Transverse colon (tissue), 4 donors: ENCODE measurements at regions not wholly inside any gene's neighbourhood (a gene's known extent, or its start where the extent isn't known, plus 50 kb on each side); places are given as distances from the start of the nearest gene placed in this dataset.

Experiments used
- DNase-seq: peaks from one replicate; pipeline ENCODE4 v3.0.0-alpha.2; 2019
- H3K27ac ChIP-seq, 4 donors: fragments of 200-600 bp; sonication (generic); 2 replicates each; pipeline ENCODE4 v1.5.1; 2016 to 2018; ENCODE audit warnings: inconsistent platforms in 4 of 4
- H3K27me3 ChIP-seq: fragments of 200-600 bp; sonication (generic); 2 replicates; pipeline ENCODE4 v1.5.1; 2017; ENCODE audit warnings: inconsistent platforms
- H3K36me3 ChIP-seq, 4 donors: fragments of 200-600 bp; sonication (generic); 2 replicates each; pipeline ENCODE4 v1.5.1; 2017 to 2019; ENCODE audit warnings: inconsistent platforms in 4 of 4
- H3K4me1 ChIP-seq, 4 donors: fragments of 200-600 bp; sonication (generic); 2 replicates each; pipeline ENCODE4 v1.5.1; 2017 to 2020; ENCODE audit warnings: inconsistent platforms in 4 of 4
- H3K4me3 ChIP-seq, 4 donors: fragments of 200-600 bp; sonication (generic); 1 replicate in 1 of 4; 2 replicates in 3 of 4; pipeline versions ENCODE4 v1.5.1 to v1.6.1; 2017 to 2019; ENCODE audit warnings: inconsistent platforms in 4 of 4
- H3K9me3 ChIP-seq, 2 donors: fragments of 200-600 bp; sonication (generic); 2 replicates each; pipeline ENCODE4 v1.5.1; 2017 to 2019; ENCODE audit warnings: inconsistent platforms in 2 of 2
- CTCF ChIP-seq, 5 experiments: fragments of 200-600 bp in 3 of 5; fragments of 450-650 bp in 2 of 5; sonication (generic) in 3 of 5; IDR thresholded peaks; 1 replicate in 2 of 5; 2 replicates in 3 of 5; pipeline ENCODE4 v1.5.1; 2016 to 2017; ENCODE audit warnings: antibody characterized with exemption in 5 of 5, inconsistent platforms in 3 of 5, mild to moderate bottlenecking in 2 of 5, moderate library complexity in 1 of 5
- EP300 ChIP-seq: sonication (generic); formaldehyde crosslinking; IDR thresholded peaks from one replicate; pipeline ENCODE4 v1.6.1; 2017; ENCODE audit warnings: antibody characterized with exemption, low read depth
- POLR2A ChIP-seq: fragments of 450-650 bp; IDR thresholded peaks from one replicate; pipeline ENCODE4 v1.6.1; 2016; ENCODE audit warnings: antibody characterized with exemption, mild to moderate bottlenecking, moderate library complexity
- POLR2AphosphoS5 ChIP-seq, 3 donors: sonication (generic); formaldehyde crosslinking; IDR thresholded peaks; one replicate each; pipeline ENCODE4 v1.6.1; 2016; ENCODE audit warnings: antibody characterized with exemption in 3 of 3
- WGBS, 2 donors: methylation state at CpG; one replicate each; pipeline ENCODE4 v1.1.5; 2018; ENCODE audit warnings: low coverage in 1 of 2; 5-methylcytosine and 5-hydroxymethylcytosine counted together
- in situ Hi-C, 4 donors: fragments of 200-750 bp; cut with MboI; loops; one replicate each; pipeline versions ENCODE4 v1.15.0 to v1.15.1; 2017; ENCODE audit warnings: low sequenced_read_pairs in 3 of 4, low pct_ligation_motif_present in 1 of 4, low pct_unique_long_range_greater_than_20kb in 1 of 4
- intact Hi-C: fragments of 100-400 bp; cut with DNase I; formaldehyde crosslinking; loops from one replicate; pipeline ENCODE4 v1.15.1; 2023; ENCODE audit warnings: low total_unique reads

- intact Hi-C loops, result no loop called here
- Histone ChIP-seq H3K4me1 (peaks cover 0 to 25% (median 5%) of the 10 kb centered on the region in 4 donors), H3K9me3 (no peaks in the 10 kb centered on the region), H3K27ac (no peak overlapping the region), H3K4me3 (no peak overlapping the region), H3K27me3 (no peaks in the 10 kb centered on the region), H3K36me3 (no peaks in the 10 kb centered on the region)
- TF ChIP-seq POLR2AphosphoS5 (IDR thresholded peaks at IDR 0.05) (no peak), EP300 (no peak), CTCF (IDR thresholded peaks at IDR 0.05) (no peak), POLR2A (no peak)
- in situ Hi-C loops, result no loop called here
- no peak for DNase-seq
Observed at GRCh38 chr5:145548097-145548496, 287.0 kb downstream of the PRELID2 start.

GRCh38 chr5:145544401-145544800 lies 290.7 kb downstream of the PRELID2 start:
- H3K4me3 ChIP-seq, result no peak overlapping the region
- intact Hi-C loops, result no loop called here
- peaks cover 0 to 25% (median 5%) of the 10 kb centered on the region in 4 donors for H3K4me1 ChIP-seq
- in situ Hi-C loops, result no loop called here
- DNase-seq, result no peak
- H3K36me3 ChIP-seq, result no peaks in the 10 kb centered on the region
- TF ChIP-seq POLR2AphosphoS5 (IDR thresholded peaks at IDR 0.05) (no peak), POLR2A (no peak), EP300 (no peak), CTCF (IDR thresholded peaks at IDR 0.05) (no peak)
- H3K9me3 ChIP-seq, result no peaks in the 10 kb centered on the region
- peak overlapping the region in 3 of 4 donors; percentile 26 to 49 (median 36) for H3K27ac ChIP-seq
- H3K27me3 ChIP-seq, result no peaks in the 10 kb centered on the region

- peak overlapping the region; percentile 41 to 52 (median 48) for H3K27ac ChIP-seq
- H3K36me3 ChIP-seq, result no peaks in the 10 kb centered on the region
- H3K9me3 ChIP-seq, result no peaks in the 10 kb centered on the region
- in situ Hi-C loops (no loop called here), intact Hi-C loops (no loop called here)
- H3K27me3 ChIP-seq, result no peaks in the 10 kb centered on the region
- TF ChIP-seq EP300 (no peak), POLR2AphosphoS5 (IDR thresholded peaks at IDR 0.05) (peak in 1 of 3 donors; percentile 33)
- no peak overlapping the region for H3K4me3 ChIP-seq
- H3K4me1 ChIP-seq, result peaks cover 0 to 25% (median 5%) of the 10 kb centered on the region in 4 donors
- peak; percentile 22 for DNase-seq
- WGBS, 2 donors, result 51 to 53% methylated on average over 3 of the region's 3 CpGs
Observed at GRCh38 chr5:145543968-145544367, 291.2 kb downstream of the PRELID2 start.

GRCh38 chr5:145540375-145540774 lies 294.8 kb downstream of the PRELID2 start:
- intact Hi-C loops (no loop called here), in situ Hi-C loops (no loop called here)
- TF ChIP-seq EP300 (no peak), POLR2A (no peak), CTCF (IDR thresholded peaks at IDR 0.05) (no peak), POLR2AphosphoS5 (IDR thresholded peaks at IDR 0.05) (no peak)
- H3K4me3 ChIP-seq, result no peak overlapping the region
- H3K27ac ChIP-seq, result no peak overlapping the region
- peaks cover 0 to 15% (median 5%) of the 10 kb centered on the region in 4 donors for H3K4me1 ChIP-seq
- 67% methylated on average over 1 of the region's 1 CpG for WGBS, 2 donors
- no peaks in the 10 kb centered on the region for H3K36me3 ChIP-seq
- peaks cover 0 to 13% of the 10 kb centered on the region in 2 donors for H3K9me3 ChIP-seq
- no peak for DNase-seq
- H3K27me3 ChIP-seq, result no peaks in the 10 kb centered on the region

GRCh38 chr5:145539201-145539600 lies 295.9 kb downstream of the PRELID2 start:
- in situ Hi-C loops (no loop called here), intact Hi-C loops (no loop called here)
- Histone ChIP-seq H3K36me3 (no peaks in the 10 kb centered on the region), H3K4me3 (no peak overlapping the region), H3K27ac (no peak overlapping the region), H3K9me3 (peaks cover 0 to 13% of the 10 kb centered on the region in 2 donors), H3K27me3 (no peaks in the 10 kb centered on the region), H3K4me1 (peaks cover 0 to 8% (median 3%) of the 10 kb centered on the region in 4 donors)
- no peak for DNase-seq
- WGBS, 2 donors, result 80 to 83% methylated on average over 2 of the region's 2 CpGs
- no peak for TF ChIP-seq POLR2AphosphoS5 (IDR thresholded peaks at IDR 0.05)
- no peak for TF ChIP-seq EP300
- TF ChIP-seq POLR2A, result no peak
- no peak for TF ChIP-seq CTCF (IDR thresholded peaks at IDR 0.05)
